Endodermal cell (in vitro differentiated cells): ENCODE measurements at regions not wholly inside any gene's neighbourhood (a gene's known extent, or its start where the extent isn't known, plus 50 kb on each side); places are given as distances from the start of the nearest gene placed in this dataset.
"Not testable (repeated sequence)": the region's sequence is repeated elsewhere in the genome, so short reads cannot be mapped to it uniquely, and the experiment has no call there.

Experiments used
- DNase-seq: peaks from one replicate; pipeline ENCODE4 v3.0.0-alpha.2; 2017
- H3K27ac ChIP-seq: 2 replicates; pipeline ENCODE4 v1.5.1; 2013; ENCODE audit warnings: mild to moderate bottlenecking, low read depth, low read length, moderate library complexity
- H3K27me3 ChIP-seq: 2 replicates; pipeline ENCODE4 v1.6.1; 2013; ENCODE audit warnings: mild to moderate bottlenecking, low read length, moderate library complexity; ENCODE audit not compliant: insufficient read depth, control insufficient read depth, poor library complexity, severe bottlenecking
- H3K36me3 ChIP-seq: 2 replicates; pipeline ENCODE4 v1.7.0; 2013; ENCODE audit warnings: mild to moderate bottlenecking, low read length, moderate library complexity; ENCODE audit not compliant: control insufficient read depth, insufficient read depth
- H3K4me1 ChIP-seq: one replicate; pipeline ENCODE4 v1.7.0; 2013; ENCODE audit warnings: low read length; ENCODE audit not compliant: control insufficient read depth, insufficient read depth
- H3K4me3 ChIP-seq: 2 replicates; pipeline ENCODE4 v1.5.1; 2013; ENCODE audit warnings: mild to moderate bottlenecking, low read length, moderate library complexity
- H3K9ac ChIP-seq: 2 replicates; pipeline ENCODE4 v1.6.1; 2013; ENCODE audit warnings: mild to moderate bottlenecking, low read length, moderate library complexity; ENCODE audit not compliant: poor library complexity, severe bottlenecking; ENCODE audit errors: extremely low read depth
- H3K9me3 ChIP-seq: 2 replicates; pipeline ENCODE4 v1.6.1; 2013; ENCODE audit warnings: mild to moderate bottlenecking, low read length, moderate library complexity; ENCODE audit not compliant: control insufficient read depth
- H3K27ac Mint-ChIP-seq: 2 replicates; pipeline ENCODE4 v1.8.0; 2020; ENCODE audit warnings: mixed read lengths
- H3K27me3 Mint-ChIP-seq: 2 replicates; pipeline ENCODE4 v1.8.0; 2021; ENCODE audit warnings: mild to moderate bottlenecking, mixed read lengths; ENCODE audit not compliant: insufficient read depth
- H3K36me3 Mint-ChIP-seq: 2 replicates; pipeline ENCODE4 v1.8.0; 2020; ENCODE audit warnings: low read depth, mixed read lengths
- H3K4me1 Mint-ChIP-seq: 2 replicates; pipeline ENCODE4 v1.8.0; 2020; ENCODE audit warnings: mixed read lengths
- H3K4me3 Mint-ChIP-seq: 2 replicates; pipeline ENCODE4 v1.8.0; 2020; ENCODE audit warnings: mild to moderate bottlenecking, moderate library complexity, mixed read lengths
- H3K9me3 Mint-ChIP-seq: 2 replicates; pipeline ENCODE4 v1.8.0; 2020; ENCODE audit warnings: mild to moderate bottlenecking, mixed read lengths
- CTCF ChIP-seq: fragments of 200-600 bp; sonication (generic); conservative IDR thresholded peaks from 2 replicates; pipeline ENCODE4 v1.5.0; 2021; ENCODE audit warnings: antibody characterized with exemption, mild to moderate bottlenecking
- WGBS, 2 experiments: methylation state at CpG; one replicate each; pipeline versions ENCODE4 v1.1.5 to v1.1.7; 2013; ENCODE audit warnings: missing lambda C conversion rate in 2 of 2, mixed read lengths in 1 of 2; ENCODE audit not compliant: insufficient coverage in 1 of 2, insufficient read length in 1 of 2; 5-methylcytosine and 5-hydroxymethylcytosine counted together

- H3K27me3 Mint-ChIP-seq, result peaks cover 15% of the 10 kb centered on the region
- no peak overlapping the region for H3K27ac Mint-ChIP-seq
- Histone ChIP-seq H3K27ac (no peak overlapping the region), H3K4me3 (no peak overlapping the region), H3K27me3 (no peaks in the 10 kb centered on the region), H3K4me1 (no peaks in the 10 kb centered on the region), H3K9me3 (peaks cover 4% of the 10 kb centered on the region), H3K36me3 (no peaks in the 10 kb centered on the region), H3K9ac (no peak overlapping the region)
- no peaks in the 10 kb centered on the region for H3K4me1 Mint-ChIP-seq
- DNase-seq, result no peak
- H3K4me3 Mint-ChIP-seq, result no peak overlapping the region
- H3K9me3 Mint-ChIP-seq, result peaks cover 17% of the 10 kb centered on the region
- H3K36me3 Mint-ChIP-seq, result no peaks in the 10 kb centered on the region
- TF ChIP-seq CTCF, result no peak
Observed at GRCh38 chr14:71250791-71251190, 343.5 kb downstream of the PCNX1 start.

GRCh38 chr14:71254091-71254719 lies 346.9 kb downstream of the PCNX1 start:
- peak overlapping the region; percentile 50 for H3K4me3 Mint-ChIP-seq
- peaks cover 15% of the 10 kb centered on the region for H3K27me3 Mint-ChIP-seq
- not testable (repeated sequence) for H3K4me1 ChIP-seq, H3K4me1 Mint-ChIP-seq, H3K9ac ChIP-seq, H3K36me3 ChIP-seq, H3K36me3 Mint-ChIP-seq, DNase-seq, H3K4me3 ChIP-seq, H3K27ac ChIP-seq, H3K27ac Mint-ChIP-seq, H3K27me3 ChIP-seq
- peaks cover 13% of the 10 kb centered on the region for H3K9me3 ChIP-seq
- 94% methylated on average over 14 to 51 of the region's 53 CpGs for WGBS, 2 experiments
- H3K9me3 Mint-ChIP-seq, result peaks cover 25% of the 10 kb centered on the region

GRCh38 chr14:71261206-71261605 lies 353.9 kb downstream of the PCNX1 start:
- H3K4me3 ChIP-seq, result no peak overlapping the region
- H3K9me3 ChIP-seq, result peaks cover 30% of the 10 kb centered on the region
- no peaks in the 10 kb centered on the region for H3K36me3 Mint-ChIP-seq
- no peaks in the 10 kb centered on the region for H3K27me3 Mint-ChIP-seq
- H3K27ac ChIP-seq, result no peak overlapping the region
- H3K4me1 Mint-ChIP-seq, result peaks cover 3% of the 10 kb centered on the region
- no peak overlapping the region for H3K27ac Mint-ChIP-seq
- 89 to 91% methylated on average over 2 of the region's 2 CpGs for WGBS, 2 experiments
- peaks cover 30% of the 10 kb centered on the region for H3K9me3 Mint-ChIP-seq
- no peaks in the 10 kb centered on the region for H3K27me3 ChIP-seq
- H3K4me3 Mint-ChIP-seq, result no peak overlapping the region
- no peak for DNase-seq
- TF ChIP-seq CTCF, result no peak
- peaks cover 4% of the 10 kb centered on the region for H3K4me1 ChIP-seq
- H3K9ac ChIP-seq, result no peak overlapping the region
- no peaks in the 10 kb centered on the region for H3K36me3 ChIP-seq

- Mint-ChIP-seq H3K27me3 (no peaks in the 10 kb centered on the region), H3K4me1 (peaks cover 3% of the 10 kb centered on the region), H3K36me3 (no peaks in the 10 kb centered on the region), H3K9me3 (peaks cover 30% of the 10 kb centered on the region), H3K4me3 (no peak overlapping the region), H3K27ac (no peak overlapping the region)
- whole genome bisulfite sequencing, 2 experiments, result 81 to 90% methylated on average over 2 of the region's 2 CpGs
- DNase-seq, result no peak
- Histone ChIP-seq H3K4me3 (no peak overlapping the region), H3K9ac (no peak overlapping the region), H3K27ac (no peak overlapping the region), H3K36me3 (no peaks in the 10 kb centered on the region), H3K27me3 (no peaks in the 10 kb centered on the region), H3K9me3 (peaks cover 30% of the 10 kb centered on the region), H3K4me1 (peaks cover 4% of the 10 kb centered on the region)
- TF ChIP-seq CTCF, result no peak
Observed at GRCh38 chr14:71262441-71262840, 355.2 kb downstream of the PCNX1 start.
